ENCODE measurements at regions not wholly inside any gene's neighbourhood (a gene's known extent, or its start where the extent isn't known, plus 50 kb on each side); places are given as distances from the start of the nearest gene placed in this dataset.

DNA sequence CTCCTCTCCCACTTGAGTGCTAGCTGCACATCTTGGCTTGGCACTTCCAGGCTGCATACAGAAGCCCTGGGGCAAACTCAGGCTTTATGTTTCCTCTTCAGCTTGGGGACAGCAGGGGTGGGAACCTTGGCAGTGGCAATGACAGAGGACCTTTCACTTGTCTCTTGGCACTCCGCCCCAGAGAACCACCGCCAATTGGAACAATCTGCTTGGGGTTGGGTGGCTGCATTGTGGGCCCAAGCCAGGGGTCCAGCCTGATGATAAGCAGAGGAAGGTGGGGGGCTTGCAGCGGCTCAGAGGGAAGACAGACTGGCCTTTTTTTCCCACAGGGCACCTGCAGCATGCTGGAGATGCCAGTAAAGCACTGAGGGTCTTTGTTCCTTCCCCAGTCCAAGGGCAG, 179.0 kb upstream of the NMUR2 start:
- TF ChIP-seq, protein P1, sequence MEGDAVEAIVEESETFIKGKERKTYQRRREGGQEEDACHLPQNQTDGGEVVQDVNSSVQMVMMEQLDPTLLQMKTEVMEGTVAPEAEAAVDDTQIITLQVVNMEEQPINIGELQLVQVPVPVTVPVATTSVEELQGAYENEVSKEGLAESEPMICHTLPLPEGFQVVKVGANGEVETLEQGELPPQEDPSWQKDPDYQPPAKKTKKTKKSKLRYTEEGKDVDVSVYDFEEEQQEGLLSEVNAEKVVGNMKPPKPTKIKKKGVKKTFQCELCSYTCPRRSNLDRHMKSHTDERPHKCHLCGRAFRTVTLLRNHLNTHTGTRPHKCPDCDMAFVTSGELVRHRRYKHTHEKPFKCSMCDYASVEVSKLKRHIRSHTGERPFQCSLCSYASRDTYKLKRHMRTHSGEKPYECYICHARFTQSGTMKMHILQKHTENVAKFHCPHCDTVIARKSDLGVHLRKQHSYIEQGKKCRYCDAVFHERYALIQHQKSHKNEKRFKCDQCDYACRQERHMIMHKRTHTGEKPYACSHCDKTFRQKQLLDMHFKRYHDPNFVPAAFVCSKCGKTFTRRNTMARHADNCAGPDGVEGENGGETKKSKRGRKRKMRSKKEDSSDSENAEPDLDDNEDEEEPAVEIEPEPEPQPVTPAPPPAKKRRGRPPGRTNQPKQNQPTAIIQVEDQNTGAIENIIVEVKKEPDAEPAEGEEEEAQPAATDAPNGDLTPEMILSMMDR (IDR thresholded peaks at IDR 0.05) = no peak
- H3K4me3 ChIP-seq = no peak overlapping the region
- intact Hi-C loops (cut with DNase I, micrococcal nuclease) = no loop called here
- no peaks in the 10 kb centered on the region for H3K9me3 ChIP-seq
- no peaks in the 10 kb centered on the region for H3K36me3 ChIP-seq (ENCODE audit: low read depth)
- DNase-seq (peak in 1 of 3 donors; percentile 8), ATAC-seq (no peak)
- H3K4me1 ChIP-seq (ENCODE audit: low read depth) = no peaks in the 10 kb centered on the region

- DNase-seq (no peak), ATAC-seq (no peak)
- intact Hi-C loops (cut with DNase I, micrococcal nuclease) = no loop called here
- TF ChIP-seq, protein P1 (IDR thresholded peaks at IDR 0.05) = no peak
- Histone ChIP-seq H3K9me3 (no peaks in the 10 kb centered on the region), H3K36me3 (ENCODE audit: low read depth) (no peaks in the 10 kb centered on the region), H3K4me1 (ENCODE audit: low read depth) (no peaks in the 10 kb centered on the region), H3K4me3 (no peak overlapping the region)
Measured at GRCh38 chr5:152592416-152592815, 187.3 kb upstream of the NMUR2 start.

GRCh38 chr5:152593388-152593787, 188.3 kb upstream of the NMUR2 start:
- intact Hi-C loops (cut with DNase I, micrococcal nuclease) = no loop called here
- TF ChIP-seq, protein P1 (IDR thresholded peaks at IDR 0.05) = no peak
- ATAC-seq (no peak), DNase-seq (no peak)
- Histone ChIP-seq H3K4me1 (ENCODE audit: low read depth) (no peaks in the 10 kb centered on the region), H3K36me3 (ENCODE audit: low read depth) (no peaks in the 10 kb centered on the region), H3K9me3 (no peaks in the 10 kb centered on the region), H3K4me3 (no peak overlapping the region)

DNA sequence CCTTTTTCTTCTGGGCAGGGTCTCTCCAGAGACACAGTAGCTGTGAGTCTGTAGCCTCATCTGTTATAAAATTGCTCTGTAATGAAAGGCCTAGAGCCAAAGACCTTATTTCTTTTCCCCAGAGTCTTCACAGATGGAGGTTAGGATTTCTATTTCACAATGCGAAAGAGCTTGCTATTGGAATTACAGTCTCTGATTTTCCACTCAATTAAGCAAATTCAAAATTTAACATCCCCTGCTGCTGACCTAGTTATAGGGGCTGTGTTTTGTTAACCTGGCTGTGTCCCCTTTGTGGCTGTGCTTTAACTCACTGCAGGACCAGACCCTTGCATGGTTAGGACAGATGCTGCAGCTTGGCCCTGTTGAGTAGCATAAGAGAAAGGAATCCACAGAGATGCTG, 190.3 kb upstream of the NMUR2 start:
- TF ChIP-seq, protein P1 (IDR thresholded peaks at IDR 0.05) = no peak
- Histone ChIP-seq H3K4me3 (no peak overlapping the region), H3K9me3 (no peaks in the 10 kb centered on the region), H3K36me3 (ENCODE audit: low read depth) (no peaks in the 10 kb centered on the region), H3K4me1 (ENCODE audit: low read depth) (no peaks in the 10 kb centered on the region)
- DNase-seq (no peak), ATAC-seq (no peak)
- intact Hi-C loops (cut with DNase I, micrococcal nuclease) = no loop called here

DNA sequence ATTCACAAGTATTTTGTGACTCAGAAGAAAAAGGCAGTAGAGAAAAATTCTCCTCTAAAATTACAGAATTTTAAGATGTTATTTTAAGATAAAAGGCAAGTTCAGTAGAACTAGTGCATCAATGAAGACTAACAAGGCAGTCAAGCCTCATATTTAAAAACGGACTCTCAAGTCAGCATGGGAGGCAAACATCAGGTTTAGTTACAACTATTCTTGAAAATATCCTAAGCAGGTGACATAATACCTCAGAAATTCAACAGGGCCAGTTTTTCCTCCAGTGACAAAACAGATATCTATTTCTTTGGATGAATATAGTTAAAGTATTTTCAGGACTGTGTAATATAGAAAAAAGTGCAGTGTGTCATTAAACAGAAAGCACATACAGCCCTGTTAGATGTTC, 194.0 kb upstream of the NMUR2 start:
- TF ChIP-seq, protein P1 (IDR thresholded peaks at IDR 0.05) = no peak
- intact Hi-C loops (cut with DNase I, micrococcal nuclease) = no loop called here
- Histone ChIP-seq H3K4me3 (no peak overlapping the region), H3K9me3 (no peaks in the 10 kb centered on the region), H3K4me1 (ENCODE audit: low read depth) (no peaks in the 10 kb centered on the region), H3K36me3 (ENCODE audit: low read depth) (no peaks in the 10 kb centered on the region)
- no peak for ATAC-seq
- no peak for DNase-seq

Measured in mucosa of descending colon (tissue), 3 donors.